ENCODE measurements at regions not wholly inside any gene's neighbourhood (a gene's known extent, or its start where the extent isn't known, plus 50 kb on each side); places are given as distances from the start of the nearest gene placed in this dataset.
A peak's percentile ranks its signal among the peaks of the same experiment; 100 is the strongest.

GRCh38 chr11:92768121-92768840 lies 201.2 kb upstream of the MTNR1B start:
- H3K9me3 ChIP-seq: no peaks in the 10 kb centered on the region
- no peak overlapping the region for H3K4me3 ChIP-seq
- no peaks in the 10 kb centered on the region for H3K27me3 ChIP-seq
- H3K36me3 ChIP-seq: no peaks in the 10 kb centered on the region
- DNase-seq (ENCODE audit: low spot score): no peak
- H3K4me1 ChIP-seq: peaks cover 0 to 29% of the 10 kb centered on the region in 2 donors
- H3K27ac ChIP-seq: no peak overlapping the region
- TF ChIP-seq CTCF (IDR thresholded peaks at IDR 0.05): no peak

DNA sequence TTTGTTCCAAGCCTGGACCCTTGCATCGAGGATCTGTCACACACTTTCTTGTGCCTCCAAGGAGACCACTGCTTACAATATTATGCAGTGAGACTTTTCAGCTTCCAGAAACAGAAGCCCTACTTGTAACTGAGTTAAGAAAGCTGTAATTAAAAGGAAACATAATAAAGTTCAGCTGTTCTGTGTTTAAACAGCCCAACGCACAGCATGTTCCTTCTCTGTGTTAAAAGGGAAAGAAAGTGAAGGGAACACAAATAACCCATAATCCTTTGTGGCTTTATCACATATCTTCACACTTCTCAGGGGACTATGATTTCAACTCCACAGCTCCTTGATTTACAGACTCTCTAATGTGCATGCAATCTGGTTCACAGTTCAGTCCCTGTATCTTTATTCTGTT lies 200.3 kb upstream of the MTNR1B start:
- Histone ChIP-seq H3K36me3 (no peaks in the 10 kb centered on the region), H3K4me3 (no peak overlapping the region), H3K4me1 (peaks cover 0 to 29% of the 10 kb centered on the region in 2 donors), H3K27ac (peak overlapping the region in 1 of 2 donors; percentile 20), H3K9me3 (no peaks in the 10 kb centered on the region), H3K27me3 (no peaks in the 10 kb centered on the region)
- no peak for TF ChIP-seq CTCF (IDR thresholded peaks at IDR 0.05)
- no peak for DNase-seq (ENCODE audit: low spot score)

- Histone ChIP-seq H3K4me3 (no peak overlapping the region), H3K4me1 (peaks cover 0 to 29% of the 10 kb centered on the region in 2 donors), H3K27me3 (no peaks in the 10 kb centered on the region), H3K36me3 (no peaks in the 10 kb centered on the region), H3K27ac (no peak overlapping the region), H3K9me3 (no peaks in the 10 kb centered on the region)
- no peak for TF ChIP-seq CTCF (IDR thresholded peaks at IDR 0.05)
- DNase-seq (ENCODE audit: low spot score): no peak
These were observed 199.0 kb upstream of the MTNR1B start for GRCh38 chr11:92770419-92770818.

GRCh38 chr11:92770981-92771380 lies 198.5 kb upstream of the MTNR1B start:
- no peak for DNase-seq (ENCODE audit: low spot score)
- H3K9me3 ChIP-seq: no peaks in the 10 kb centered on the region
- no peak overlapping the region for H3K4me3 ChIP-seq
- no peaks in the 10 kb centered on the region for H3K27me3 ChIP-seq
- H3K4me1 ChIP-seq: peaks cover 0 to 24% of the 10 kb centered on the region in 2 donors
- H3K36me3 ChIP-seq: no peaks in the 10 kb centered on the region
- no peak overlapping the region for H3K27ac ChIP-seq
- no peak for TF ChIP-seq CTCF (IDR thresholded peaks at IDR 0.05)

- Histone ChIP-seq H3K4me3 (no peak overlapping the region), H3K4me1 (peaks cover 0 to 18% of the 10 kb centered on the region in 2 donors)
These were observed 197.8 kb upstream of the MTNR1B start for GRCh38 chr11:92771701-92772100.

More at GRCh38 chr11:92771701-92772100, 197.8 kb upstream of the MTNR1B start:
- no peak for TF ChIP-seq CTCF (IDR thresholded peaks at IDR 0.05)
- H3K27ac ChIP-seq: no peak overlapping the region
- DNase-seq (ENCODE audit: low spot score): no peak
- H3K36me3 ChIP-seq: no peaks in the 10 kb centered on the region
- no peaks in the 10 kb centered on the region for H3K9me3 ChIP-seq
- no peaks in the 10 kb centered on the region for H3K27me3 ChIP-seq

Data from right atrium auricular region (tissue), 2 donors.